Fibroblast of peridontal ligament (primary cell): ENCODE measurements at regions not wholly inside any gene's neighbourhood (a gene's known extent, or its start where the extent isn't known, plus 50 kb on each side); places are given as distances from the start of the nearest gene placed in this dataset.

Experiments used
- DNase-seq: peaks from one replicate; pipeline ENCODE4 v3.0.0-alpha.2; 2010; ENCODE audit errors: extremely low read depth

GRCh38 chr16:64892835-64893785, 228.8 kb downstream of the CDH11 start:
- peak; percentile 94 for DNase-seq

- no peak for DNase-seq
Measured at GRCh38 chr16:64889446-64889845, 232.4 kb downstream of the CDH11 start.

- no peak for DNase-seq
Measured at GRCh38 chr16:64887651-64888050, 234.2 kb downstream of the CDH11 start.

GRCh38 chr16:64882078-64882784, 239.6 kb downstream of the CDH11 start:
- DNase-seq: no peak

GRCh38 chr16:64880994-64881393, 240.9 kb downstream of the CDH11 start:
- DNase-seq: no peak

GRCh38 chr16:64880006-64880405, 241.9 kb downstream of the CDH11 start:
- no peak for DNase-seq

GRCh38 chr16:64878940-64879339, 242.9 kb downstream of the CDH11 start:
- DNase-seq: no peak

GRCh38 chr16:64872101-64872500, 249.8 kb downstream of the CDH11 start:
- no peak for DNase-seq

GRCh38 chr16:64870859-64871258, 251.0 kb downstream of the CDH11 start:
- no peak for DNase-seq

GRCh38 chr16:64869781-64870180, 252.1 kb downstream of the CDH11 start:
- no peak for DNase-seq

GRCh38 chr16:64866021-64866420, 255.8 kb downstream of the CDH11 start:
- peak; percentile 15 for DNase-seq

GRCh38 chr16:64865069-64865696, 256.7 kb downstream of the CDH11 start:
- DNase-seq: no peak

GRCh38 chr16:64864232-64864809, 257.5 kb downstream of the CDH11 start:
- peak; percentile 91 for DNase-seq

- DNase-seq: peak; percentile 18
Measured at GRCh38 chr16:64858076-64858475, 263.8 kb downstream of the CDH11 start.

GRCh38 chr16:64857411-64857810, 264.5 kb downstream of the CDH11 start:
- DNase-seq: no peak

- DNase-seq: no peak
Measured at GRCh38 chr16:64853551-64853950, 268.3 kb downstream of the CDH11 start.

- no peak for DNase-seq
Measured at GRCh38 chr16:64846966-64847365, 274.9 kb downstream of the CDH11 start.

GRCh38 chr16:64845071-64845470, 276.8 kb downstream of the CDH11 start:
- DNase-seq: no peak

- no peak for DNase-seq
Measured at GRCh38 chr16:64841482-64841881, 280.4 kb downstream of the CDH11 start.

- no peak for DNase-seq
Measured at GRCh38 chr16:64841071-64841470, 280.8 kb downstream of the CDH11 start.

- DNase-seq: peak; percentile 75
Measured at GRCh38 chr16:64830653-64831052, 291.2 kb downstream of the CDH11 start.

GRCh38 chr16:64829678-64830077, 292.2 kb downstream of the CDH11 start:
- no peak for DNase-seq
